NCI-H345 (cell line): ENCODE measurements at regions not wholly inside any gene's neighbourhood (a gene's known extent, or its start where the extent isn't known, plus 50 kb on each side); places are given as distances from the start of the nearest gene placed in this dataset.

Experiments used
- DNase-seq: peaks from one replicate; lab custom pipeline; 2025; lab: John Stamatoyannopoulos, UW

- DNase-seq: no peak
These were observed 192.2 kb downstream of the ZFP36L2 start for GRCh38 chr2:43034242-43034619.

GRCh38 chr2:43033466-43034241 lies 192.8 kb downstream of the ZFP36L2 start:
- no peak for DNase-seq

GRCh38 chr2:43033016-43033270 lies 193.5 kb downstream of the ZFP36L2 start:
- no peak for DNase-seq

- DNase-seq: no peak
These were observed 194.0 kb downstream of the ZFP36L2 start for GRCh38 chr2:43032213-43033015.

GRCh38 chr2:43031471-43032212 lies 194.8 kb downstream of the ZFP36L2 start:
- DNase-seq: no peak

- DNase-seq: no peak
These were observed 195.7 kb downstream of the ZFP36L2 start for GRCh38 chr2:43030551-43031307.

GRCh38 chr2:43029186-43029585 lies 197.2 kb downstream of the ZFP36L2 start:
- DNase-seq: no peak

- no peak for DNase-seq
These were observed 198.2 kb downstream of the ZFP36L2 start for GRCh38 chr2:43028188-43028587.

- no peak for DNase-seq
These were observed 199.1 kb downstream of the ZFP36L2 start for GRCh38 chr2:43027097-43027873.

GRCh38 chr2:43026426-43027096 lies 199.8 kb downstream of the ZFP36L2 start:
- no peak for DNase-seq

GRCh38 chr2:43025709-43026295 lies 200.6 kb downstream of the ZFP36L2 start:
- DNase-seq: no peak

GRCh38 chr2:43024515-43025011 lies 201.8 kb downstream of the ZFP36L2 start:
- peak; percentile 30 for DNase-seq

GRCh38 chr2:43023791-43024514 lies 202.5 kb downstream of the ZFP36L2 start:
- DNase-seq: no peak

GRCh38 chr2:43022896-43023295 lies 203.5 kb downstream of the ZFP36L2 start:
- DNase-seq: no peak

- DNase-seq: no peak
These were observed 204.5 kb downstream of the ZFP36L2 start for GRCh38 chr2:43021791-43022509.

- no peak for DNase-seq
These were observed 205.3 kb downstream of the ZFP36L2 start for GRCh38 chr2:43020990-43021669.

- no peak for DNase-seq
These were observed 206.1 kb downstream of the ZFP36L2 start for GRCh38 chr2:43020296-43020695.

- DNase-seq: no peak
These were observed 206.7 kb downstream of the ZFP36L2 start for GRCh38 chr2:43019536-43020183.
